NCI-H748 (cell line): ENCODE measurements at regions not wholly inside any gene's neighbourhood (a gene's known extent, or its start where the extent isn't known, plus 50 kb on each side); places are given as distances from the start of the nearest gene placed in this dataset.
A peak's percentile ranks its signal among the peaks of the same experiment; 100 is the strongest.

Experiments used
- DNase-seq: peaks from one replicate; lab custom pipeline; 2025; ENCODE audit not compliant: unreplicated experiment; lab: John Stamatoyannopoulos, UW

DNA sequence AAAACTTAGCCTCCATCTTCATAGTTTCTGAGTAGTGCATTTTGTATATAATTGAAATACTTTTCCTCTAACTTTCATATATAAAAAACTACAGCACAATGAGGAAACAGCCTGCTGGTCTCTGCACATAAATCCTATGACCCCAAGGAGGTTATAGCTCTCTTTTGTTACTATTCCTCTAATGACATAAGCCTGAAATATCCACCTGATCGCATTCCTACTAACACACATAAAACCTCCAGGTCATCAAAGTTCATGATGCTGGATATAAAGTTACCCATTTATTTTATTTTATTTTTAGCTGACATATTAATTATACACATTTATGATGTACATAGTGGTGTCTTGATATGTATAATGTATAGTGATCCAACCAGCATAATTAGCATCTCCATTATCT is 1042.0 kb upstream of the B3GALT2 start:
- DNase-seq = no peak

DNA sequence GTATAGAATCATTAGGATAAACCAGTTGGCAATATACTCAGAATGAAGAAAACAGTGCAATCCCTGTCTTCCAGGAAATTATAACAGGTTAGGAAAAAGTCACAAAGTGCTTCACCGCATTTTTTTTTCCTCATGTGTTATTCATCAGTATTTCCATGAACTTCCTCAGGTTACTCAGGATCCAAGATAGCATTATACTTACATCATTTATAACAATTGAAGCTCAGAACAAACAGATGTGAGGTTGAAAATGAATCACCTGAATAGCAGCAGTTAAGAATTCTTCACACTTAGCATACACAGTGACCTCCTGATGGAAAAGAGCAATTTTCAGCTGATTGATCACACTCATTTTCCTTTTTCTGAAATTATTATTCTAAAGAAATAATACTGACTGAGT is 1040.7 kb upstream of the B3GALT2 start:
- no peak for DNase-seq

DNA sequence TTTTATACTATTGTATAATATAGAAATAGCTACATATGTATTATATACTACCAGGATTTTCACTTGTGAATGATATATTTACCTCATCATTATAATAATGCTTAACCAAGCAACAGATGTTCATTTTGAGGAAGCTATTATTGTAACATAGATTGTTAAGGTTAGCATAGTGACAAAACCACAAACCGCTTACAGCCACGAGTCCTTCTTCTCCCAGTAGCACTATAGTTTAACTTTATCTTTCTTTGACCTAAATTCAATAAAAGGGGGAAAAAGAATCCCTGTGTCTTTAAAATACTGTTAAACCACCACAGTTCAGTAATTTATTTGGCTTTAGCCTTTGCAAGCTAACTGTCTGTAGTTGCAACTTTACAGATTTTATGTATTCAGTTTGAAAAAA is 1039.4 kb upstream of the B3GALT2 start:
- no peak for DNase-seq

DNA sequence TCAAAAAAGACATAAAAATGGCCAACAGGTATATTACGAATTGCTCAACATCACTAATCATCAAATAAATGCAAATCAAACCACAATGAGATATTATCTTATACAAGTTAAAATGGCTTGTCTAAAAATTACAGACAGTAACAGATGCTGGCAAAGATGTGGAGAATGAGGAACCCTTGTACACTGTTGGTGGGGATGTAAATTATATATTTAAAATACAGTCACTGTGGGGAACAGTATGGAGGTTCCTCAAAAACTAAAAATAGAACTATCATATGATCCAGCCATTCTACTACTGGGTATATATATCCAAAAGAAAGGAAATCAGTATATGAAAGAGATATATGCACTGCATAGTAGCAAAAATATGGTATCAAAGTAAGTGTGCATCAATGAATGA is 1037.2 kb upstream of the B3GALT2 start:
- no peak for DNase-seq

DNA sequence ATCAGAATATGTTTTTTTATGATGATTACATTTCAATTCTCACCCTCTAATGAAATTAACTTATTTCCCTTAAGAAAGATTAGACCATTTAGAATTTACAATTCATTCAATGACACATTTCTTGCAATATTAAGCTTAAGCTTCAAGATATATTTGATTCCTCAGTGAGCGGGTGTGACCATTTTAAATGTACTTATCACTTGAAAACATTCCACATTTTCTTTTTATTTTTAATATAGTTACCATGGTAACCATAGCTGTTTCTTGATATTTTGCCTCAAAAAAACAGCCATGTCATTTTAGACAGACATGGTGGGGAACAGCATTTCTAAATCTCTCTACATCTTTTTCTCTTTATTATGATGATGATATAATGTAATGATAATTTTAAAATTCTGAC is 1029.0 kb upstream of the B3GALT2 start:
- DNase-seq = no peak

DNA sequence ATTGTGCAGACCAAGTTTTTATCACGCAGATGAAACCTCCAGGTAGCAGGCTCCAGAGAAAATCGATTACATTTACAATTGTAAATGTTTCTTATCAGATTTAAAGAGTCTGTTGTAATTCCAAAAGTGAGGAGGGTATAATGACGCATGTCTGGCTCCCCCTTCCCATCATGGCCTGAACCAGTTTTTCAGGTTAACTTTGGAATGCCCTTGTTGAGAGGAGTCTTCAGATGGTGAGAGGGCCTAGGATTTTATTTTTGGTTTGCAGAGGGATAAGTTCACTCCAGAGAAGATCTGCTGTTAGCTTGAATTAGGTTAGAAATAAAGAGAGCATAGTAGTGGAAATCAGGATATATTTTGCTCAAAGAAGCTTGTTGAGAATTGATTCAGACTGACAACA is 1028.3 kb upstream of the B3GALT2 start:
- no peak for DNase-seq

DNA sequence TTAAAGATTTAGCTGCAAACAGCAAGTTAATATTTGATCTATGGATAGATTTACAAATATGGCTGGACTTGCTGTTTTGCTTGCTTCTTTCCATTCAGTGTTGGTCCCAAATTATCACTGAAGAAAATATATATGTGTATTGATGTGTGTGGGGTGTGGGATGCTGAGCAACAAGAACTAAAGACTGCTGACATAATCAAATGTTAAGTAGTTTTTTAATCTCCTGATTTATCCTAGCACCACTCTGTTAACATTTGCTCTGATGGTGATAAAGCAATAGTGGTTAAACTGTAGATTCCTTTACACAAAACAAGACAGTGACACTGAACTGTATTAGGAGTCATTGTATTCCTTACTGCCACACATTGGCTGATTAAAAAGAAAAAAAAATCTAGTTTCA is 1023.5 kb upstream of the B3GALT2 start:
- no peak for DNase-seq

DNA sequence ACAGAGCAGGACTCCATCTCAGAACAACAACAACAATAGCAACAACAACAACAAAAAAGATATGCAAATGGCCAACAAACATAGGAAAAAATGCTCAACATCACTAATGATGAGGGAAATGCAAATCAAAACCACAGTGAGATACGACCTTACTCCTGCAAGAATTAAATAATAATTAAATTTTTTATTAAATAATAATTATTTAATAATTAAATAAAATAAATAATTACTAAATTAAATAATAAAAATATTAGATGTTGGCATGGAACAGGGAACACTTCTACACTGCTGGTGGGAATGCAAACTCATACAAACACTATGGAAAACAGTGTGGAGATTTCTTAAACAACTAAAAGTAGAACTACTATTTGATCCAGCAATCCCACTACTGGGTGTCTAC is 1022.3 kb upstream of the B3GALT2 start:
- DNase-seq = no peak

DNA sequence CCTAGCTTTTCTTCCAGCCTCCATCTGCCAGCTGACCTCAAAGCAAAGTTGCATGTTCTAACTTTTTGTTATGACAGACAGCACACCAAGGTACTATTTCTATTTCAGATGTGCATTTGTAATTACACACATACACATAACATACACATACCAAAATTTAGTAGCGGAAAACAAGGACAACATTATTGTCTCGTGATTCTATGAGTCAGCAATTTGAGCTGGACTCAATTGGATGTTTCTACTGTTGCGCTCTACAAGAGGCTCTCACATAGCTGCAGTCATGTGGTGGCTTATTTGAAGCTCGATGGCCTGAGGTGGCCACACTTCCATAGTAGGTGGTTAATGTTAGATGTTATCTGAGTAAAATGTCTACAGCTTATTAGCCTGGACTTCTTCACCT is 1010.1 kb upstream of the B3GALT2 start:
- no peak for DNase-seq

DNA sequence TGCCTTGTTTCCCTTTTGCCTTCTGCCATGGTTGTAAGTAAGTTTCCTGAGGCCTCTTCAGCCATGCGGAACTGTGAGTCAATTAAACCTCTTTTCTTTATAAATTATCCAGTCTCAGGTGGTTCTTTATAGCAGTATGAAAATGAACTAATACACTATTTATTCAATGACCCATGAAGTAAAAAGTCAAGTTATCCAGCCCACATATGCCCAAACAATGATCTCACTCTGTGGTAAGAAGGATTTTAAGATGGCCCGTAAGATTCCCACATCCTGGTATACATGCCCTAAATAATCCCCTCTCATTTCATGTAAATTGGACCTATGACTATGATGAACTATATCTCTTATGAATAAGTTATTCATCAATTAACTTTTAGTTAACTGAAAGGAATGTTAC is 1008.3 kb upstream of the B3GALT2 start:
- no peak for DNase-seq

DNA sequence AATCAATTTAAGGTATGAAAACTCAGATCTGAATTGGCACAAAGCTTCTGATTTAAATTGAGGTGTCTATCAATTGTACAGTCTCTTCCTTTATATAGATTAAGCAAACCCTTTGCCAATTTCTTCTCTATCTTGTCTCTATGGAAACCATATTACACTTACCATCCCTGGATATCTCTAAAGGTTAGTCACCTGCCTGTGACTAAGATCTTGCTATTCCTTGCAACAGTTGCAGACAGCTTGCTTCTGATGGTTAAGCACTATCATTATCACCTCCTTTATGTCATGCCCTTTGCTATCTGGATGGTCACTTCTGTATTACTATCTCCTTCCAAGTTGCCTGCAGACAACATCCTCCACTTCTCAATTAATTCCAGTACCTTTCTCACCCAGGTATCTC is 998.6 kb upstream of the B3GALT2 start:
- DNase-seq = no peak

DNA sequence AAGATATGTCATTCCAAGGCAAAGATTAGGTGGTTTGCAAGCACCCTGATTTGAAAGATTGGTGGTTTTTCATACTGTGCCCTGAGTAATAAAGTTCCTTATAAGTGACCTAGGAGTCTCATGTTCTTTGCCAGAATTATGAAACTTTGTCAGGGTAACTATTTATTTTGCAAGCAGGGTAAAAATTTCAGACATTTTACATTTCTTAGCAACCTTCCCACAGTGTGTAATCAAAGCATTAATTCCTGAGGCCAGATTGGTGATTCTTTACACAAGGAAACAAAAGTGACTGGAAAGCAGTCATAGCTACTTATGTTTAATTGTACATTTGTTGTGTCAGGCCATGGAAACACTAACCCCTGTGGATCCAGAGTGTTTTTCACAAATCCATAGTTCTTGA is 998.0 kb upstream of the B3GALT2 start:
- DNase-seq = no peak

DNA sequence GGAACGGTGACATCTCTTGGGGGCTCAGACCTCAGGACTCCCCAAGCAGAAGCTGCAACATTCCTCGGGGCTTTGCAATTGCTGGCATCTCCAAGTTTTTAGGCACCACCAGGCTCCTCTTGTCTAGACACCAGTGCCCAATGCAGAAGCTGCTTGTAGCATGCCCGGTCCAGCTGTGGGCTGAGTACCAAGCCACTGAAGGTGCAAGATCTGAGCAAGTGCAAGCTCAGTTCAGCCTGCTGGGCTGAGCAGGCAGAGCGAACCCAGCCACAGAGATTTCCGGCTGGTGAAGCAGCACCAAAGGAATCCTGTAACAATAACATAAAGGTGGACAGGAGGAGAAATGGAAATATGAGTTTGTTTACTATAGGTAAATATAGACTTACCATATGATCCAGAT is 995.4 kb upstream of the B3GALT2 start:
- DNase-seq = no peak

DNA sequence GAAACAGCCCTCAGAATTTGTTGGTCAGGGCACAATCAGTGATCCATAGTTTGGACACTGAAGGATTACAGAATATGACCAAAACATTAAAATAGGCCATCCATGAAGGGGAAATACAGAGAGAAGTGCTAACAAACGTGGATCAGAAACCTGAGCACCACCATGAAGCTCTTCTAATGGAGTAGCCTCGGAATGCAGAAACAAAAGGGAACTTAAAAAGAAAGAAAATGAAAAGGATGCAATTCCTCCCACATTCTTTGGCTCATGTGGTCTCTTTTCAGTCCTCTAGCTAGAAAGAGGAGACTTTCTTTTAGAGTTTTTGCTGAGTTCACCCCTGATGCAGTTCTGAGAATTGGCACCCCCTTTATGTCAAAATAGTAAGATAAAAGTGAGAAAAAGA is 989.8 kb upstream of the B3GALT2 start:
- DNase-seq = no peak

DNA sequence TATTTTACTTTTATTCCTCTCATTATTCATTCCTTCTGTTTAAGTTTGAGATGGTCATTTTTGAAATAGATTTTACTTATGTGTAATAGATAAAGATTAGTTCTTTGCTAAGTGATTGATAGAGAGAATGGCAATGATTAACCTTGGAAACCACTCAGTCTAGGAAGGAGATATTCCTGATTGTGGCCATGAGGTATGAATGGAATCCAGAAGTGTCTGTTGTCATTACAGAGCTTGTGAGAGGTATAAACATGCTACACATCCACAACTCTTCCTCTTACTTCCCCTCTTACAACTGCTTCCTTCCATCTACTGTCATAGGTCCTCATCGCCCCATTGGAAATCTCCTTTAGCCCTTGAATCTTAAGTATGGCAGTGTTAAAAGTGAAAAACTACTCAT is 988.8 kb upstream of the B3GALT2 start:
- no peak for DNase-seq

DNA sequence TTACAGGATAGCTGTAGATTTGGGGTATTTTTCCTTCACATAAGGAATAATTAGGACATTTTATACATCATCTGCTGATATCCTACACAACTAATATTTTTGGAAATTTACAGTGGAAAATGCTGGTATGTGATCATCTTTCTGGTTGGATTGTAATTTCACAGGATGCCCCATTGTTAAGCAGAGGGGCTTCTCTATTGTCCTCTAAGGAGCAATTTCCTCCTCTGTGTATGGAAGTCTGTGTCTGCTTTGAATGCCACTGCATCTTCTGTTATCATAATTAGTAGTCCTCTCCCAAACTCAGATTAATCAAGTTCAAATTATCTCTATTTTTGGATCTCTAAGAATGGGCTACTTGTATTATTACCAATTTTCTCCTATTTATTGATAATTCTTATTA is 988.1 kb upstream of the B3GALT2 start:
- DNase-seq = no peak

DNA sequence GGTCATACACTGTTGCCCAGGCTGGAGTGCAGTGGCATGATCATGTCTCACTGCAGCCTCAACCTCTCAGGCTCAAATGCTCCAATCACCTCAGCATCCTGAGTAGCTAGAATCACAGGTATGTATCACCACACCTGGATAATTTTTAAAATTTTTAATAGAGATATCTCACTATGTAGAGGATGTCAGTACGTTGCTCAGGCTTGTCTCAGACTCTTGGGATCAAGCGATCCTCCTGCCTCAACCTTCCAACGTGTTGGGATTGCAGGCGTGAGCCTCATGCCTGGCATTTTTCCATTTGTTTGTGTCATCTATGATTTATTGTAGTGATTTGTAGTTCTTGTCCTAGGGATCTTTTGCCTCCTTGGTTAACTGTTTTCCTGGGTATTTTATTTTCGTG is 985.2 kb upstream of the B3GALT2 start:
- no peak for DNase-seq

DNA sequence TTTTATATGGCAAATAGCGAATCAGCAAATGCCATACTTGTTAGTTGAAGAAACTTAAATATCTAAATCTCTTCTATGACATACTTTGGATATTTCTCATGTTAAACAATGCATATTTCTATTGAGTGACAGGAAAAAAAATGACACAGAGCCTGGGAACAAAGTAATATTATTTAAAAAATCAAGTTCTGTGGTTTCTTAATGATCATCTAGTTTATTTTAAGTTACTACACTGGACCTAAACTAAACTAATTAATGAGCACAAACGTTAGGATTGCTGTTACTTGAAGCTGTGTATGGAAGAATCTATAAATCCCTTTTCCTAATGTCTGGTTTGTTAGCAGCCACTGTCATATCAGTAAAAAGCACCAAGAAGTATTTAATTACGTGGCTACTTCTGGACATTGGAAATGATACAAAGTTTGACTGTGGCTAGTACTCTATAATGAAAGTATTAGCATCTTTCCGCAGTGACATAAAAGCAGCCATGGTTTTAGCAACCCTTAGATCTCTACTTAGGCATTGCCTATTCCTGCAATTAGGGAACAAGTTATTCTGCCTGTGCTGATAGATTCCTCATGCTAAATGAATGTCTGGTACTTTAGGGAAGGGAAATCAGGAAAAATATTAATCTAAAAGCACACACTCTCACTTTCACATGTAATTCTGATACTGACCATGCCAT is 981.7 kb upstream of the B3GALT2 start:
- DNase-seq = no peak

DNA sequence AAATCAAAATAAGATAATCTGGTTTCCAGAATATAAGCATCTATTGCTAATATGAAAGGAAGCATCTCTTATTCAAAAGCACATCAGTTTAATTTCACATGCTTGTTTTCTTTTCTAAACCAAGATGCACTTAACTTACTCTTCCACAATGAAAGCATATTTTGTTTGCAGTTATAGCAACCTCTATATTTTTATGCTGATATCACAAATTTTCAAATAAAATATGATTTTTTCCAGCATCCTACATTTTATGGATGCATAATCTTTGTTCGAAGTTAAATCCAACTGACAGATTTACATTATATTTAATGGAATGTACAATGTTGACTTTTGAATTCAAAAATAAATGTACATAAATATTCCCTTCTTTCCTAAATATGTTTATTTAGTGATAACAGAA is 978.3 kb upstream of the B3GALT2 start:
- no peak for DNase-seq

DNA sequence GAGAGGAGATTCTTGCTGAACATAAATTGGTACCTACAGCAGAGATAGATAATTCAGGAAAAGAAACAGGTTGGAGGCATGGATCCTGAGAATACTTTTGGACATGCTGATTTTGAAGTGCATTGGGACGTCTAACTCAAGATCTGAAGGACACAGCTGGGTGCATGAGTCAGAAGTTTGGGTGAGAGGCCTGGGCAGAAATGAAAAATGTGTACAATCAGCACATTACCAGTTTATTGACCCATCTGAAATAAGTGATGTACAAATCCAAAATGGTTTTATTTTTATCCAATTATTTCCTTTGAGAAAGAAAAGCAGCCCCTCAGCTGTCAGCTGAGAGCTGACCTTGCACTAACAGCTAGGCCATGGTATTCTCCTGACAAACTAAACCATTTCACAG is 975.2 kb upstream of the B3GALT2 start:
- no peak for DNase-seq

DNA sequence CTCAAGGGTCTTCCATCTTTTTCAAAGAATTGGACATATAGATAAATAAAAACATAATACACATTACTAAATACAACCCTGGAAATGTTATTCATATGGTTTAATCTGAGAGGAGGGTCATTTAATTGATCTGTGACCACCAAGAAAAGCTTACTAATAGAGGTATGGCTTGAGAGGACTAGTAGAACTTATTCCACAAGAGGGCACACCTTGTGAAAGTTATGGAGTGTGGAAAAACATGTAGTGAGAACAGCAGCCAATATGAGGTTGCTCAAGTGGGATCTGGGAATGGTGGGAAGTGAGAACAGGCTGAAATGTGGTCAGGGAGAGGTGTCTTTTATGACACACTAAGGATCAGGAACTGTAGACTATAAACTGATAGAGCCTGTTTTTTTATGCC is 973.5 kb upstream of the B3GALT2 start:
- no peak for DNase-seq

DNA sequence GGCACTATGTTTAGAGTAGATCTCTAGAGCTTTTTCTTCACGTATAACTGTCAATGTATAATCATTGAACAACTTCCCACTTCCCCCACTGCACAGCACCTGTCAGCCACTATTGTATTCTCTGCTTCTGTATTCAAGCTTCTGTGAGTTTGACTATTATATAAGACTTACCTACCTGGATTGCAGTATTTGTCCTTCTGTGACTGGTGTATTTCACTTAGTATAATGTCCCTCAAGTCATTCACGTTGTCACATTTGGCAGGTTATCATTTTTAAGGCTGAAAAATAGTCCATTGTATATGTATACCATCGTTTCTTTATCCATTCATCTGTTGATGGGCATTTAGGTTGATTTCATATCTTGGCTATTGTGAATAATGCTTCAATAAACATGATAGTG is 969.5 kb upstream of the B3GALT2 start:
- DNase-seq = peak; percentile 7

DNA sequence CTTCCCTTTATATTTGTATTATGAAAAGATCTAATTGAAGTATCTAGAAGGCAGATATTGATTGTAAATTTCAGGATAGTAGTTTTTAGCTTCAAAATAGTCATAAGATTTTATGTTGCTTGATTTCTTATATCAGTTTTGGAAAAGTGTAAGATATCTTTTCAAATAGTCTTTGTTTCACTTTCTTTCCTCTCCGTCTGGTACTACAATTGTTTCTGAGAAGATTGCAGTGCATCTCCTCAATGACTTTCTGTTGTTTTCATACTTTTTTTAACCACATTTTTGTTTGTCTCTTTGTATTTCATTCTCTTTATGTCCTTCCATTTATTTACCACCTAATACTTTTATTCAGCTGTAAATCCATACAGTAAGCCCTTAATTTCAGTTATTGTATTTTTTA is 964.6 kb upstream of the B3GALT2 start:
- no peak for DNase-seq

DNA sequence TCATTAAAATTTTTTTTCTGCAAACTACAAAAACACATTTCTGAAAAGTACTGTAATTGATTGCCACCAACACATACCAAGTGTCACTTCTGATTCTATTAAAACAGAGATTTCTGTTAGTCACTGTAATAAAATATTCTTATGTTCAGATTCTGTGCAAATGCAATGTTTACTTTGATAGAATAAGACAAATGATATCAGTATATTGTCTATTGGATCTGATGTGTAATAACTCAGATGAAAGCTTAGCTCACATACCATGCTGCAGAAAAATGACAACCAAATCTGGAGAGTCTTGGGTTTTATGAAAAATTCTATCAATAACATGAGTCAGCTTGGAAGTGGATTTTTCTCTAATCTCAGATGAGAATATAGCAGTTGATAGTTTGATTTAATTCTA is 963.8 kb upstream of the B3GALT2 start:
- no peak for DNase-seq
